ENCODE measurements at regions not wholly inside any gene's neighbourhood (a gene's known extent, or its start where the extent isn't known, plus 50 kb on each side); places are given as distances from the start of the nearest gene placed in this dataset.

- no peak for DNase-seq
Measured at GRCh38 chr3:3628676-3629328, 170.4 kb upstream of the LRRN1 start.

GRCh38 chr3:3627114-3627513 lies 172.1 kb upstream of the LRRN1 start:
- no peak for DNase-seq

- DNase-seq = no peak
Measured at GRCh38 chr3:3625544-3626271, 173.5 kb upstream of the LRRN1 start.

- no peak for DNase-seq
Measured at GRCh38 chr3:3619815-3620214, 179.4 kb upstream of the LRRN1 start.

- DNase-seq = no peak
Measured at GRCh38 chr3:3618623-3619022, 180.6 kb upstream of the LRRN1 start.

GRCh38 chr3:3615533-3615932 lies 183.7 kb upstream of the LRRN1 start:
- no peak for DNase-seq

- no peak for DNase-seq
Measured at GRCh38 chr3:3610581-3611298, 188.5 kb upstream of the LRRN1 start.

- no peak for DNase-seq
Measured at GRCh38 chr3:3606321-3606720, 192.9 kb upstream of the LRRN1 start.

GRCh38 chr3:3605226-3605625 lies 194.0 kb upstream of the LRRN1 start:
- DNase-seq = peak; percentile 21

- no peak for DNase-seq
Measured at GRCh38 chr3:3603351-3603750, 195.9 kb upstream of the LRRN1 start.

- DNase-seq = no peak
Measured at GRCh38 chr3:3600665-3601340, 198.4 kb upstream of the LRRN1 start.

GRCh38 chr3:3599016-3599415 lies 200.2 kb upstream of the LRRN1 start:
- no peak for DNase-seq

GRCh38 chr3:3594986-3595385 lies 204.2 kb upstream of the LRRN1 start:
- DNase-seq = no peak

GRCh38 chr3:3589715-3590130 lies 209.5 kb upstream of the LRRN1 start:
- no peak for DNase-seq

GRCh38 chr3:3587647-3587972 lies 211.6 kb upstream of the LRRN1 start:
- DNase-seq = no peak

GRCh38 chr3:3586843-3587646 lies 212.2 kb upstream of the LRRN1 start:
- peak; percentile 15 for DNase-seq

GRCh38 chr3:3586336-3586735 lies 212.9 kb upstream of the LRRN1 start:
- DNase-seq = no peak

GRCh38 chr3:3579658-3580057 lies 219.6 kb upstream of the LRRN1 start:
- no peak for DNase-seq

GRCh38 chr3:3578718-3579117 lies 220.5 kb upstream of the LRRN1 start:
- DNase-seq = no peak

- no peak for DNase-seq
Measured at GRCh38 chr3:3577823-3578222, 221.4 kb upstream of the LRRN1 start.

- no peak for DNase-seq
Measured at GRCh38 chr3:3573341-3573740, 225.9 kb upstream of the LRRN1 start.

GRCh38 chr3:3560591-3561311 lies 238.5 kb upstream of the LRRN1 start:
- peak; percentile 16 for DNase-seq
